ENCODE measurements at regions not wholly inside any gene's neighbourhood (a gene's known extent, or its start where the extent isn't known, plus 50 kb on each side); places are given as distances from the start of the nearest gene placed in this dataset.

DNA sequence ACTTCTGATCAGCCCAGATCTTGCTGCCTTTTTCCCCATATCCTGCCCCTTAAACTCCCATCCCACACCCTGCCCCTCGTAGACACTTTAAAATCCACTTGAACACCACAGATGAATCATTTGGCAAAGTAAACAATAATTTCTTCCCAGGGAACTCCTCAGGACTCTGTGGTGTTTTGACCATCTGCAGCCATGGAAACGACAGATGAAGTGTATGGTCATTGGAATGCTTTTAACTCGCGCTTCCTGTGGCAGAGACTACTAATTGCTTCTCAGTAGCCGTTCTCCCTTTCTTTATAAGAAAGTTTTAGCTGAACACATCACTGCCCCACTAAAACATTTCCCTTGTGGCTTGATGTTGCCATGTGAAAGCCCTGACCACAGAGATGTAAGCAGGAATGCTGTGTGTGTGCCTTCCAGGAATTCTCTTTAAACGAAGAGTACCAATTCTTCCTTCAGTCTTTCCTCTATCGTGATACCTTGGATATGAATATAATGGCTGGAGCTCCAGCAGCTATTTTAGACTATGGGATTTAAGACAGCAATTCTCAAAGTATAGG, 92.7 kb upstream of the PARD3B start:
- TF ChIP-seq, protein P1, sequence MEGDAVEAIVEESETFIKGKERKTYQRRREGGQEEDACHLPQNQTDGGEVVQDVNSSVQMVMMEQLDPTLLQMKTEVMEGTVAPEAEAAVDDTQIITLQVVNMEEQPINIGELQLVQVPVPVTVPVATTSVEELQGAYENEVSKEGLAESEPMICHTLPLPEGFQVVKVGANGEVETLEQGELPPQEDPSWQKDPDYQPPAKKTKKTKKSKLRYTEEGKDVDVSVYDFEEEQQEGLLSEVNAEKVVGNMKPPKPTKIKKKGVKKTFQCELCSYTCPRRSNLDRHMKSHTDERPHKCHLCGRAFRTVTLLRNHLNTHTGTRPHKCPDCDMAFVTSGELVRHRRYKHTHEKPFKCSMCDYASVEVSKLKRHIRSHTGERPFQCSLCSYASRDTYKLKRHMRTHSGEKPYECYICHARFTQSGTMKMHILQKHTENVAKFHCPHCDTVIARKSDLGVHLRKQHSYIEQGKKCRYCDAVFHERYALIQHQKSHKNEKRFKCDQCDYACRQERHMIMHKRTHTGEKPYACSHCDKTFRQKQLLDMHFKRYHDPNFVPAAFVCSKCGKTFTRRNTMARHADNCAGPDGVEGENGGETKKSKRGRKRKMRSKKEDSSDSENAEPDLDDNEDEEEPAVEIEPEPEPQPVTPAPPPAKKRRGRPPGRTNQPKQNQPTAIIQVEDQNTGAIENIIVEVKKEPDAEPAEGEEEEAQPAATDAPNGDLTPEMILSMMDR (IDR thresholded peaks at IDR 0.05; ENCODE audit: insufficient read depth, low read depth, low read length, missing control alignments): no peak
- peak; percentile 91 for DNase-seq (ENCODE audit: low read depth)
- no peak overlapping the region for H3K4me3 ChIP-seq (ENCODE audit: low read length)

DNA sequence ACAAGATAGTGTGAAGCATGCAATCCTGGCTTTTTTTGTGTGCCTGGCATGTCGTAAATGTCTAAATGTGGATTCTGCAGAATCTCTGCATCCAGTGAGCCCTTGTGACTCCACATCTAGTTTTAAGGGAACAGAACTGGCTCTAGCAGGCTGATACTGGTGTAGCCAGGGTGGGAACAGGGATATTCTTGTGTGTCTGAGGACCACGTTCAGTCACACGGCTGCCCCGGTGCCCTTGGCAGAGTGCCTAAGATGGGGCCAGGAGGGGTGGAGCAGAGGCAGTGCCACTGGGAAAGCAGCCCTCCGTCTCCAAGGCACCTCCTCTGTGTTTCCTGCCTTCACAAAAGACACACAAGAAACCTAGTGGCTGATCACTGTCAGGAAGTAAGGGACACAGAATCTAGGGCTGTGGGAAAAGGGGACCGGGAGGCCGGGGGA, 91.5 kb upstream of the PARD3B start:
- TF ChIP-seq, protein P1 (IDR thresholded peaks at IDR 0.05; ENCODE audit: insufficient read depth, low read depth, low read length, missing control alignments): no peak
- DNase-seq (ENCODE audit: low read depth): no peak
- no peak overlapping the region for H3K4me3 ChIP-seq (ENCODE audit: low read length)

DNA sequence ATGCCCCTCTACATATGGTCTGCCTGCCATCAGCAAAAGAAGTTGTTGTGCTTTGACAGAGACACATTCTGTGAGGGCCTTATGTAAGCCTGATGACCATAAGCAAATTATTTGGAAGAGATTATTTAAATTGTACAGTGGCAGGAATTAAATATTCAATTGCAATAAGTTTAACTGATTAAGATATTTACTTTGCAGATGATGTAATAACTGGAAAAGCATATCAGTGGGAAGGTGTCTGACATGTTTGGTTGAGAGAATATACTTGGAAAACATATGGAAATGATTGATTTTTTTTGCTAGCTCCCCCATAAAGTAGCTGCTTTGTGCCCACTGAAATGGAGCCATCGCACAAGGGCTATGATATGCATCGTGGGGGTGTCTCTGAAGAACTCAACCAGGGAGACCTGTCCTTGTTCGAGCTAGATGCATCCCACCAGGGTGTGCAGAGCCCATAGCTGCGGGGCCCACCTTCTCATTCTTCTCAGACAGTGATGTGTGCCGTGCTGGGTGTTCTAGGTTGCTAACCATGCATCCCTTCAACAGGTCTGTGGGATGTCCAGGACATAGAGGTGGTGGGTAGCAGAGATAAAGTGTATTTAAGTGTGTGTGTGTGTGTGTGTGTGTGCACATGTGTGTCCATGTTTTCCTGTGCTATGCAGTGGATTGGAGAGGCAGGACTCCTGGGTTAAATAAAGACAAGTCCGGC, 90.4 kb upstream of the PARD3B start:
- TF ChIP-seq, protein P1 (IDR thresholded peaks at IDR 0.05; ENCODE audit: insufficient read depth, low read depth, low read length, missing control alignments): no peak
- H3K4me3 ChIP-seq (ENCODE audit: low read length): no peak overlapping the region
- no peak for DNase-seq (ENCODE audit: low read depth)

DNA sequence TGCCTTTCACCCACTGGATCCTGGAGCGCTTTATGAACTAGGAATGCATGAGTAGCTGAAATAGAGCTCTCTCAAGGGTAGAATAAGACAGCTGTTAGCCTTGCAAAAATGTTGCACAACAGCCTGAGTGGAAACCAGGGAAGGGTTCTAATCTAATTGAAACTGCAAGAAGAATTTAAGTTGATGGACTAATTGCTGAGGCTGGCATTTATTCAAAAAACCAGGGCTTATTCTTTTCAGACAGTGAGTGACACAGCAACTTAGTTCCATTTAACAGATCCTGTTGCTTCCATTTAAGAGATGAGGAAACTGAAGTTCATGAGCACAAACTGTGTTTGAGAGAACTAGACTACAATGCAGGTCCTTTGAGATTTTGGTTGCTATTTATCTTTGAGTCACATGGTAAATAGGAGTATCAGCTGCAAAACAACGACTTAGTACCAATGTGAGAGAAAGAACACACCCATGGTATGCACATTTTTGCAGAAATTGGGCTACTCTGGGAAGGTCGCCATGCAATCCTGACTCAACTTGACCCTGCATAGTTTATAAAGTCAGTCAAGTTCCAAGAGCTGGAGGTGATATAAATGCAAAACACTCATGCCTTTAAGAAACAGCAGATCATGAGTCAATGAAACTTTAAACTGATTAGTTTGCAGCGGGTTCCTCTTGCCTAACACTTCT, 76.4 kb upstream of the PARD3B start:
- no peak overlapping the region for H3K4me3 ChIP-seq (ENCODE audit: low read length)
- TF ChIP-seq, protein P1 (IDR thresholded peaks at IDR 0.05; ENCODE audit: insufficient read depth, low read depth, low read length, missing control alignments): no peak
- peak; percentile 66 for DNase-seq (ENCODE audit: low read depth)

DNA sequence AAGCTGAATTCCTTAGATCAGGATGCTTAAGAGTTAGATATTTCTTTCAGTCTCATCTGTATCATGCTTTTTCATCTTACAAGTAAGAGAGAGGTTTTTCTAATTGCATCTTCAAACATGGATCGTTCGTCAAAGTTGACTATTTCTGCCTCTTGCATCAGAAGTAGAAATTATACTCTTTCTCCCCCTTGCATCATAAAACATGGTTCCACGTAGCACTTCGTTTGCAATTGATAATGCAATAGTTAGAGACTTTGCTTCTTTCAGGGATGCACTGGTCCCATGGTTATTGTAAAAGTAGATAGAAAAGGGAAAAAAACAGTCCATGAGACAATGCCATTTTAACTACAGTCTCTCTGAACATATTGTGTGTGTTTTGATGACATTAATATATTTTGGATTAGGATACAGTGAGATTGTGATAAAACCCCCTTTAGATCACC, 75.1 kb upstream of the PARD3B start:
- TF ChIP-seq, protein P1 (IDR thresholded peaks at IDR 0.05; ENCODE audit: insufficient read depth, low read depth, low read length, missing control alignments): no peak
- DNase-seq (ENCODE audit: low read depth): no peak
- no peak overlapping the region for H3K4me3 ChIP-seq (ENCODE audit: low read length)

DNA sequence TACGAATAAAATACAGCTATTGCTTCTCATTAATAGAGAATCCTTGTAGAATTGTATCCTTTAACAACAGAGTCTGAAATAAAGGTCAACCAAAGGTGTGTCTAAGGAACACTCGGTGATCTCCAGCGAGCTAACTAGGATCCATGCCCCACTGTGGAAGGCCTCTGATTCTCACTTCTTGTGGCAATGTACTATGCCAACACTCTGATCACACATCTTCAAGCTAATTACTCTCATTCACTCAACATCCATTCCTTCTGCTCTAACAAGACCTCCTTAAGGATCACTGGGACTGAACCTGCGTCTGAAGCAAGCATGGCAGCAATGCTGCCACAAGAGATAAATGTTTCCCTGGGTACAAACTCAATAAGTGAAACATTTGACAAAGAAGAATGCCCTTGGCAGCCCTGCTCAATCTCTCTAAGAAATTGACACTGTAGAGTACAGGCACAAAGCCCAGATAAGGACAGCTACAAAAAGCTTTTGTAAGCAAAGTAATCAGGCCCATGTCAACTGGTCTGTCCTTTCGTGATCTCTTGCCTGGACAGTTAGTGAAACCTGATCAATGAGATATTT, 74.6 kb upstream of the PARD3B start:
- TF ChIP-seq, protein P1 (IDR thresholded peaks at IDR 0.05; ENCODE audit: insufficient read depth, low read depth, low read length, missing control alignments): no peak
- no peak overlapping the region for H3K4me3 ChIP-seq (ENCODE audit: low read length)
- DNase-seq (ENCODE audit: low read depth): no peak

All from epithelial cell of esophagus (primary cell).